GM19043 (cell line): ENCODE measurements at regions not wholly inside any gene's neighbourhood (a gene's known extent, or its start where the extent isn't known, plus 50 kb on each side); places are given as distances from the start of the nearest gene placed in this dataset.
"Not testable (repeated sequence)": the region's sequence is repeated elsewhere in the genome, so short reads cannot be mapped to it uniquely, and the experiment has no call there.

ENCODE experiments used
- ATAC-seq: cut with Tn5 transposase; IDR thresholded peaks from one replicate; pipeline ENCODE4 v1.9.1; 2021; ENCODE audit warnings: low read depth; ENCODE audit not compliant: unreplicated experiment

- ATAC-seq: not testable (repeated sequence)
Measured at GRCh38 chr7:17113770-17114169, 184.7 kb upstream of the AHR start.

GRCh38 chr7:17118412-17118811, 180.0 kb upstream of the AHR start:
- ATAC-seq: no peak

GRCh38 chr7:17120756-17121155, 177.7 kb upstream of the AHR start:
- no peak for ATAC-seq

- no peak for ATAC-seq
Measured at GRCh38 chr7:17121671-17122070, 176.8 kb upstream of the AHR start.

GRCh38 chr7:17123020-17123419, 175.4 kb upstream of the AHR start:
- ATAC-seq: peak; percentile 40

- peak; percentile 57 for ATAC-seq
Measured at GRCh38 chr7:17126413-17127268, 171.8 kb upstream of the AHR start.

- ATAC-seq: no peak
Measured at GRCh38 chr7:17129218-17129617, 169.2 kb upstream of the AHR start.

- no peak for ATAC-seq
Measured at GRCh38 chr7:17130281-17131059, 168.0 kb upstream of the AHR start.

- no peak for ATAC-seq
Measured at GRCh38 chr7:17131060-17131345, 167.4 kb upstream of the AHR start.

- peak; percentile 46 for ATAC-seq
Measured at GRCh38 chr7:17131983-17132655, 166.3 kb upstream of the AHR start.

- ATAC-seq: no peak
Measured at GRCh38 chr7:17132726-17133125, 165.7 kb upstream of the AHR start.

- ATAC-seq: no peak
Measured at GRCh38 chr7:17133977-17134376, 164.5 kb upstream of the AHR start.

GRCh38 chr7:17134786-17135185, 163.7 kb upstream of the AHR start:
- peak; percentile 83 for ATAC-seq

GRCh38 chr7:17136126-17136525, 162.3 kb upstream of the AHR start:
- no peak for ATAC-seq

- ATAC-seq: no peak
Measured at GRCh38 chr7:17139081-17139480, 159.4 kb upstream of the AHR start.

- no peak for ATAC-seq
Measured at GRCh38 chr7:17140406-17140805, 158.0 kb upstream of the AHR start.

- no peak for ATAC-seq
Measured at GRCh38 chr7:17142831-17143541, 155.5 kb upstream of the AHR start.

GRCh38 chr7:17144322-17144721, 154.1 kb upstream of the AHR start:
- ATAC-seq: no peak

- no peak for ATAC-seq
Measured at GRCh38 chr7:17146621-17147020, 151.8 kb upstream of the AHR start.

GRCh38 chr7:17147409-17147808, 151.0 kb upstream of the AHR start:
- ATAC-seq: no peak

GRCh38 chr7:17150018-17150417, 148.4 kb upstream of the AHR start:
- ATAC-seq: peak; percentile 74
